ENCODE measurements at regions not wholly inside any gene's neighbourhood (a gene's known extent, or its start where the extent isn't known, plus 50 kb on each side); places are given as distances from the start of the nearest gene placed in this dataset.

DNA sequence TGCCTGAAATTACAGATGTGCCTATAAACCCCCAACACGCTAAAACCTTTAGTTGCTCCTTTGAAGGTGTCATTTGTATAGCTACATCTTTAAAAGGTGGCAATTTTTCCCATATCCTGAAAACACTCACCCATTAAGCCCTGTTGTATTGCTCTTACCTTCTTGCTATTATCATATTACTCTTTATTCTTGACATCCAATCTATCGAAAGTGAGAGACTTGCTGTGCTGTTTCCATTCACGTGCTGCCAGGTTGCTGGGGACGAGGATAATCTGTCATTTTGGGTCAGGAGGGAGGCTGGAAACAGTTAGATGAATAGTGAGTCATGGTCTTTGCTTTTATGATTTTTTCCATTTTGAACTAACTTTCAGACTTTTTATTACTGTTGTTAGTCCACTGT is 213.0 kb upstream of the PRMT6 start:
- Mint-ChIP-seq H3K4me1 (no peaks in the 10 kb centered on the region), H3K36me3 (no peaks in the 10 kb centered on the region), H3K27ac (no peak overlapping the region), H3K27me3 (ENCODE audit: insufficient read depth, low read depth) (no peaks in the 10 kb centered on the region), H3K4me3 (no peak overlapping the region), H3K9me3 (no peaks in the 10 kb centered on the region)
- Histone ChIP-seq H4K20me1 (ENCODE audit: low read depth) (no peaks in the 10 kb centered on the region), H3K79me2 (ENCODE audit: low read depth) (no peaks in the 10 kb centered on the region), H3K9me3 (ENCODE audit: low read depth) (no peaks in the 10 kb centered on the region), H3K9ac (no peak overlapping the region), H3F3A (ENCODE audit: low read depth) (no peaks in the 10 kb centered on the region), H3K4me2 (no peak overlapping the region), H2AFZ (replicated peaks) (no peak overlapping the region), H3K4me3 (no peak overlapping the region), H3K4me1 (no peaks in the 10 kb centered on the region), H3K27ac (no peak overlapping the region), H3K27me3 (no peaks in the 10 kb centered on the region), H3K36me3 (no peaks in the 10 kb centered on the region)
- TF ChIP-seq, protein P1, sequence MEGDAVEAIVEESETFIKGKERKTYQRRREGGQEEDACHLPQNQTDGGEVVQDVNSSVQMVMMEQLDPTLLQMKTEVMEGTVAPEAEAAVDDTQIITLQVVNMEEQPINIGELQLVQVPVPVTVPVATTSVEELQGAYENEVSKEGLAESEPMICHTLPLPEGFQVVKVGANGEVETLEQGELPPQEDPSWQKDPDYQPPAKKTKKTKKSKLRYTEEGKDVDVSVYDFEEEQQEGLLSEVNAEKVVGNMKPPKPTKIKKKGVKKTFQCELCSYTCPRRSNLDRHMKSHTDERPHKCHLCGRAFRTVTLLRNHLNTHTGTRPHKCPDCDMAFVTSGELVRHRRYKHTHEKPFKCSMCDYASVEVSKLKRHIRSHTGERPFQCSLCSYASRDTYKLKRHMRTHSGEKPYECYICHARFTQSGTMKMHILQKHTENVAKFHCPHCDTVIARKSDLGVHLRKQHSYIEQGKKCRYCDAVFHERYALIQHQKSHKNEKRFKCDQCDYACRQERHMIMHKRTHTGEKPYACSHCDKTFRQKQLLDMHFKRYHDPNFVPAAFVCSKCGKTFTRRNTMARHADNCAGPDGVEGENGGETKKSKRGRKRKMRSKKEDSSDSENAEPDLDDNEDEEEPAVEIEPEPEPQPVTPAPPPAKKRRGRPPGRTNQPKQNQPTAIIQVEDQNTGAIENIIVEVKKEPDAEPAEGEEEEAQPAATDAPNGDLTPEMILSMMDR (IDR thresholded peaks at IDR 0.05) = no peak
- no peak for TF ChIP-seq EZH2phosphoT487 (IDR thresholded peaks at IDR 0.05)
- no peak for TF ChIP-seq EZH2 (IDR thresholded peaks at IDR 0.05)
- DNase-seq (ENCODE audit: low spot score) = no peak

DNA sequence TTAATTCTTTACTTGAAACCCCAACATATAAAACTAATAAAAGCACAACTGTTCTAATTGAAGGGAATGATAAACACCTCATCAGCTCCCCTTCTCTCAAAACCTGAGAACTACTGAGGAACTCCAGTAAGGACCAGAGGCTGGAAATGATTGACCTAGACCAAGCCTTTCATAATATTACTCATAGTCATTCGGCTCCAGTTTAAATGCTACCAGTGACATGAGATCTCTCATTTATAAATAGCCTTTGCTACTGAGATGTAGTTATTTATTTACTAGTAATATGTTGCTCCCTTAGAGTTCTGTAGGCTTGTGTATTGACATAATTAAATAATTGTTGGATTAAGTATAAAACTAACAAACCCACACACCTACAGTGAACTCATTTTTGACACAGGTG is 209.8 kb upstream of the PRMT6 start:
- Histone ChIP-seq H3K9ac (no peak overlapping the region), H3K27me3 (no peaks in the 10 kb centered on the region), H3K79me2 (ENCODE audit: low read depth) (no peaks in the 10 kb centered on the region), H3K9me3 (ENCODE audit: low read depth) (no peaks in the 10 kb centered on the region), H3K4me2 (no peak overlapping the region), H3K4me1 (no peaks in the 10 kb centered on the region), H3K36me3 (no peaks in the 10 kb centered on the region), H3F3A (ENCODE audit: low read depth) (no peaks in the 10 kb centered on the region), H4K20me1 (ENCODE audit: low read depth) (no peaks in the 10 kb centered on the region), H3K27ac (no peak overlapping the region), H2AFZ (replicated peaks) (no peak overlapping the region), H3K4me3 (no peak overlapping the region)
- H3K9me3 Mint-ChIP-seq = no peaks in the 10 kb centered on the region
- H3K4me3 Mint-ChIP-seq = no peak overlapping the region
- H3K27ac Mint-ChIP-seq = no peak overlapping the region
- DNase-seq (ENCODE audit: low spot score) = no peak
- no peaks in the 10 kb centered on the region for H3K27me3 Mint-ChIP-seq (ENCODE audit: insufficient read depth, low read depth)
- no peaks in the 10 kb centered on the region for H3K4me1 Mint-ChIP-seq
- H3K36me3 Mint-ChIP-seq = no peaks in the 10 kb centered on the region
- TF ChIP-seq, protein P1 (IDR thresholded peaks at IDR 0.05) = no peak
- no peak for TF ChIP-seq EZH2 (IDR thresholded peaks at IDR 0.05)
- no peak for TF ChIP-seq EZH2phosphoT487 (IDR thresholded peaks at IDR 0.05)

DNA sequence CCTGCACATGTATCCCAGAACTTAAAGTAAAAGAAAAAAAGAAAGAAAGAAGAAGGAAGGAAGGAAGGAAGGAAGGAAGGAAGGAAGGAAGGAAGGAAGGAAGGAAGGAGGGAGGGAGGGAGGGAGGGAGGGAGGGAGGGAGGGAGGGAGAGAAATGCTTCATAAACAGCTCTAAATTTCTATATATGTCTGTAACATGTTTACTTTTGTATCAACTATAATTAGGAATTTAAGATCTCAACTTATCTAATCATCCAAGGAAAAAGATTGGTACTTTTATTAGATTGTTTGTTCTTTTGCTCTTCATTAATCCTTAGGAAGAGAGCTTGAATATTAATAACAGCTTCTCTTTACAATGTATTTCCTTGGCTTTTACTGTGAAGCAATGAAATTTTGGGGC is 195.4 kb upstream of the PRMT6 start:
- TF ChIP-seq, protein P1 (IDR thresholded peaks at IDR 0.05) = no peak
- no peak for TF ChIP-seq EZH2 (IDR thresholded peaks at IDR 0.05)
- TF ChIP-seq EZH2phosphoT487 (IDR thresholded peaks at IDR 0.05) = no peak
- H3K79me2 ChIP-seq (ENCODE audit: low read depth) = no peaks in the 10 kb centered on the region
- H3K9me3 ChIP-seq (ENCODE audit: low read depth) = no peaks in the 10 kb centered on the region
- no peak overlapping the region for H3K4me3 ChIP-seq
- no peaks in the 10 kb centered on the region for H3K27me3 ChIP-seq
- peaks cover 20% of the 10 kb centered on the region for H3K4me1 ChIP-seq
- no peak overlapping the region for H3K4me3 Mint-ChIP-seq
- H3K27ac Mint-ChIP-seq = no peak overlapping the region
- H3K36me3 Mint-ChIP-seq = no peaks in the 10 kb centered on the region
- peaks cover 9% of the 10 kb centered on the region for H3F3A ChIP-seq (ENCODE audit: low read depth)
- H3K27ac ChIP-seq = no peak overlapping the region
- H3K4me1 Mint-ChIP-seq = peaks cover 8% of the 10 kb centered on the region
- DNase-seq (ENCODE audit: low spot score) = no peak
- H3K9ac ChIP-seq = no peak overlapping the region
- H3K4me2 ChIP-seq = no peak overlapping the region
- H3K36me3 ChIP-seq = no peaks in the 10 kb centered on the region
- H4K20me1 ChIP-seq (ENCODE audit: low read depth) = no peaks in the 10 kb centered on the region
- H3K9me3 Mint-ChIP-seq = peaks cover 12% of the 10 kb centered on the region
- no peak overlapping the region for H2AFZ ChIP-seq (replicated peaks)
- H3K27me3 Mint-ChIP-seq (ENCODE audit: insufficient read depth, low read depth) = no peaks in the 10 kb centered on the region
